HG03565 (cell line): ENCODE measurements at regions not wholly inside any gene's neighbourhood (a gene's known extent, or its start where the extent isn't known, plus 50 kb on each side); places are given as distances from the start of the nearest gene placed in this dataset.

Experiments
- ATAC-seq: cut with Tn5 transposase; IDR thresholded peaks from one replicate; pipeline ENCODE4 v1.9.1; 2021; ENCODE audit warnings: mild to moderate bottlenecking, moderate library complexity; ENCODE audit not compliant: unreplicated experiment

DNA sequence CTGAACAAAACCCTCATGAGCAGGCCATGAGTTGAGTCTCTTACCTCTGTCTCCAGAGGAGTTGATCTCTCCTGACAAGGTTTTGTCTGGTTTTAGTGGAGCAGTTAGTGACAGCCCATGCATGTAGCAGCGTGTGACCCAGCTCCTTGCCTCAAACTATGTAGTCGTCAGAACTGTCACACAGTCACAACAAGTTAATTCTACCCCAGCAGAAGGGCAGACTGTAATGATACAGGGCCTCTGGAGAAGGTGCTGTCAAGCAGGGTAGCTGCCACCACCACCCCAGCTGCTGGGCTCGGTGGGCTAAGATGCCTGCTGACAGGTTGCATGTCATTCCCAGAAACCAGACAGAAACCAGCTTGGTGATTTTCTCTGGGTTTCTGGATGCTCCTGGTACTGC, 194.5 kb downstream of the PSAT1 start:
- ATAC-seq = no peak

DNA sequence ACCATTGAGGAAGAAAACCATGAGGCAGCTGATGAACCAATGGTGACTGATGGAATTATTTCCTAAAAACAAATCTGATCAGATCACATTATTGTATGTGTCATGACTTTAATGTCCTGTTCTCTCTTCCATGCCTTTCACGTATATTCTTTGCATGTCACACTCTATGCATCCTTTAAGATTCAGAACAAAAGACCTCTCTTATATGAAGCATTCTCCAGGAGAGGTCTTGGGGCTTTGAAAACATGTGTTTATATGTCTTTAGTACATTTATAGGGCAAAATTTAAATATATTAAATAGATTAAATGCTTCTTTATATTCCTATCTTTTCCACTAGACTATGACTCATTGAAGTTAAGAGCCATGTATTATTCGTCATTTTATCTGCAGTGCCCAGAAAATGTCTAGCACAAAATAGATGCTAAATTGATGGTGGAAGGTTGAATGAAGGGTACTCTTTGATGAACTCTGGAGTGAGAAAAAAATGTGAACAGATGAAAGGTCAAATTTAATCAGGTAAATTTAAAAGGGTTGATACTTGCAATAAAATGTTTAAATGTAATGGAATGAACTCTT, 196.3 kb downstream of the PSAT1 start:
- no peak for ATAC-seq

DNA sequence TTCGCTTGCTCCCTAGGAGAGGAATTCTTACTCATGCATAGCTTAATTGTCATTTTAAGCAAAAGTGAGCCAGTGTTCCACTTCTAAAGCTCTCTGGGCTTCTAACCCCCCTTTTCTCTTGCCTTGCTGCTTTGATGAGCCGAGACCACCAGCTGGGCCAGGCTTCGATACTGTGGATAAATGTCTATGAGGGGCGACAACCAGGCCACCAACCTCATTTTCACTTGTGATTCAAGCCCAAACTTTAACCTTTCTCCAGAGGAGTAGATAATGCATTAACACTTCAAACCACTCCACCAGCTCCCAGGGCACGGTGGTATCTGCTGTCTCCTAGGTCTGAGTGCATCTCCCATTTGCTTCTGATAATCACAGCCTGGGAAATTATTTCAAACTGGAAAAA, 205.6 kb downstream of the PSAT1 start:
- no peak for ATAC-seq

DNA sequence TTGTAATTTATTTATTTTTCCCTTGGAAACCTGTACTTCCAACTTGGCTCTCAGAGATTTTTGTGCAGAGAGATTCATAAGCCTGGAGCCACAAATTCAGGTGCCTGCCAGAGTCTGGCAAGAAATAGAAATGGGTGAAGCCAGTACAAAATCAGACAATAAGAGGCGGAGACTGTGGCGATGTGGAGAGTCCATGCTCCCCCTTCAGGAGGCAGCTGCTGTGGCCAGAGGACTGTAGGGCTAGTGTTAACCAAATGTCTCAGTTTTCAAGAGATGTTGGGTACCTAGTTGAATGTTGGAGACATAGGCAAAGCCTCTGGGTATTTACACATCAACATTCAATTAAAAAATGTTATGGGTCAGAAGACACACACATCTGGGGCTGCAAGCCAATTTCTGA, 208.6 kb downstream of the PSAT1 start:
- ATAC-seq = no peak

DNA sequence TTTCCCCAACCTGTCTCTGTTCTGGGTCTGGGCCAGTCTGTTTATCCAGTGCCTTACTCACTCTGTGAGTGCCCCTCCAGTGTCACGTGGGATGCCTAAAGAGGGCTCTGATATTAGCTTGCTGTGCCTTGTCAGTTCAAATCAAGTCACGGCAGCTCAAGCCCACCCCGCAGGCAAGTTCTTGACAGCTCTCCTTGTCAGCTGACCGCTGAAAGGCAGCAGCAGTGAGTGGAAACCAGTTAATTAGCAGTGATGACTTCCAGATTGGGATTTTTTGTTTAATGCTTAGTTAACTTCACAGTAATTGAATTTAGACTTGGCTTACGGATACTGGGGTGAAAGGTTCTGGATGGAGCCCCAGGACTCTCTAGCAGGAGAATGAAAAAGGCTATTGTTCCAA, 210.1 kb downstream of the PSAT1 start:
- no peak for ATAC-seq

DNA sequence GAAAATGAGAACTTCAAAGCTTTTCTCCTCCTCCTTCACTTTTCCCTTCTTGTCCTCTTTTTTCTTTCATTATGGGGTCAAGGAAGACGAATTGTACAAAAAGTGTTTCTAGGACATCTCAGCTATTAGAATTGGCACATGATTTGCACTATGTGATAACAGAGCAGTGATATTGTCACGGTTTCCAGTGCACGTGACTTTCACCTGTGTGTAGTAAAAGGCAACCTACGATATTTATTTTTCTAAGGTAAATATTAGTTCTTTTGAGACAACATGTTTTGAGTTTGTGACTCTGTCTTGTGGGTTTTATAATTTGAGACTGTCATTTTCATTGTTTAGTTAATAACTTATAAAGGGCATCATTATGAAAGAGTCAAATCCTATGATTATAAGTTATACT, 213.1 kb downstream of the PSAT1 start:
- ATAC-seq = no peak

DNA sequence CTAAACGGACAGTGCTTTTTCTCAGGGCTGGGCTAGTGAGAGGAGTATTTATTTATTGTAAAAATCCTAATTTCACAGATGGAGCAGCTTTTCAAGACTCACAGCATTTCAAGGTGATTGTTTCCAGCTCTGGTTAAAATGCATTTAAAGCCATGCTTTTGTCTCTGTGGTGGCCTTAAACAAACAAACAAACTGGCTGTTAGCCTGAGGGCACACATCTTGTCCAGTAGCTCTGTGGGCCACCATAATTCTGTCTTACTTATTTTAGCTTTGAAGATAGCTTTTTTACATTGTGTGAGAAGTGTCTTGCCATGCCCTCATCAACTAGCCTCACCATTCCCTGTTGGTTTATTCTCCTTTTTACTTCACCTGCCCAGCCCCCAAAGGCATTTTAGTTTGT, 218.2 kb downstream of the PSAT1 start:
- no peak for ATAC-seq

DNA sequence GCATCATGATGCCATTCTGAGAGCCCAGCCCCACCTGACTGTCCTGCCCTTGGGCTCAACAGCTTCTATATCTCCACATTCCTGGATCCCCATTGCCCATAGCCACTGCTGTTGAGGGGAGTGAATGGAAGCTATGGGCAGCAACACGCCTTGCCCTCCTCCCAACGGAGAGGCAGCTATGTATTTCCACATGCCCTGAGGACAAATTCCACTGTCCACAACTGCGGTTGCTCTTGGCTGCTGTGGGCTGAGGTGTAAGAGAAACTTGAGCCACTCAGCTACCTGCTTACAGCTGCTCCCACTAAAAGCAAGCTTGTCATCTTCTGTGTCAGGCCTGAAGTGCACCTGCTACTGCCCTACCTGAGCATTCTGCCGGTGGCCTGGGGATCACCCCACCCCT, 222.9 kb downstream of the PSAT1 start:
- ATAC-seq = no peak

DNA sequence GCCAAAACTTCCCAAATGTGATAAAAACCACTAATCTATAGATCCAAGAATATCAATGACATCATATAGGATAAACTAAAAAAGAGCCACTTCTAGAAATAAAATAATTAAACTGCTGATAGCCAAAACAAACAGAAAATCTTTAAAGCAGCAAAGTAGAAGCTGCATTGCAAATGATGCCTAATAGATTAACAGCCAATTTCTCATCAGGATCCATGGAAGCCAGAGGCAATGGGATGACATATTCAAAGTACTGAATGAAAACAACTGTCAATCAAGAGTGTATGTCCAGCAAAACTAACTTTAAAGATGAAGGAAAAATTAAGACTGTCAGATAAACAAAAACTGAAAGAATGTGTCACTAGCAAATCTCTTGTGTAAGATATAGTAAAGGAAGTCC, 224.8 kb downstream of the PSAT1 start:
- ATAC-seq = no peak

DNA sequence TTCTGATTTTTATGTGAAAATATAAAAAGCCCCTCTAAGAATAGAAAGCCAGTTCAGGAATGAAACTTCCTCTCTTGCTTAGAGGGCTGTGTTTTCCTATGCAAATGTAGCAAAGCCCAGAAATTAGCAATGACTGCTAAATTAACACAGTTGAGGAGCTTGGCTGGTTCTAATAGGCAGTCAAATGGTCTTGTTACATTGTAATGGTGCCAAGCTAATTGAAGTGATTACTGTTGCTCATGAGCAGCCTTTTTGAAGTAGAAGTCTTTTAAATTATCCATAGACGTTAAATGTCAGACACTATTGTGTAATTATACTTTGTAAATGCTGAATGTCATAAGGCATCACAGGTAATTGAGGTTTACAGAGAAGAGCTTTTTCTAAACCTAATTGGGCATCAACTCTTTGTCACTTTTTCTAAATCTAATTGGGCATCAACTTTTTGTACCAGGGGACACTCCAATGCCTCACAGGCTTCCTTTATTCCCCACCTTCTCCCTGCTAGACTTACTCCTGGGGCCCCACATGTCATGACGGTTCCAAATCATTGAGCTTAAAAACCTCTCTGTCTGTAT, 229.1 kb downstream of the PSAT1 start:
- no peak for ATAC-seq

DNA sequence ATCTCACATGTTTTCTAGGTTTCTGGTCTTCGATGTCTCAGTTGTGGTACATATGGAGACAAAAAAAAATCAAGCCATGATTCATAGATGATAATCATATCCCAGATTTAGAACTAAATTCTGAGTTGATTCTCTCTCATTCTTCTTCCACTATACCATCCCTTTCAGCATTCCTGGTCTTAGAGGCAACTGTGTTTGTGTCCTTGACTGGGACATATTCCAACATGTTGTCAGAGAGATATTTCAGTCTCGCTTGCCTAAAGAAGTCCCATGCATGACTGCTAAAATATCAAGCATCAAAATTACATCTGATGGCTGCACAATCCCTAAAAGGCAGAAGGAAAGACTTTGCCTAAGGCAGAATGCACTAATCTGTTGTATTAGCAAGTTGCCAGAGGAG, 236.6 kb downstream of the PSAT1 start:
- ATAC-seq = no peak

DNA sequence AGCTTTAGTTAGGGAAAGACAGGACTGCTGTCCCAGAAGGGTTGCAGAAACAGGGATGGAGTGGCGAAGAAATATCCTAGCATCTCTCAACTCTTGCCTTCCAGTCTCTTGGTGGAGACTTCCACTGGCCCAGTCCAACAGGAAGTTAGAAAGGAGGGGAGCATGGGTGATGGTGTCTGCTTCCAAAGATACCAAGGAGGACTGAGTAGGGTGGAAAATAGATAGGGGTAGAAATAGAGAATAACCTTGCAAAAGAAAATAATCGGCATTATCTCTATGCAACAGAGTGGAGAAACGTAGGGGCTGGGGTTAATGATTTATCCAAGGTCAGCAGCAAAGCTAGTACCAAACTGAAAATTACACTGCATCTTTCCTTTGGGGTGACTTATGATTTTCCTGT, 242.3 kb downstream of the PSAT1 start:
- ATAC-seq = no peak

DNA sequence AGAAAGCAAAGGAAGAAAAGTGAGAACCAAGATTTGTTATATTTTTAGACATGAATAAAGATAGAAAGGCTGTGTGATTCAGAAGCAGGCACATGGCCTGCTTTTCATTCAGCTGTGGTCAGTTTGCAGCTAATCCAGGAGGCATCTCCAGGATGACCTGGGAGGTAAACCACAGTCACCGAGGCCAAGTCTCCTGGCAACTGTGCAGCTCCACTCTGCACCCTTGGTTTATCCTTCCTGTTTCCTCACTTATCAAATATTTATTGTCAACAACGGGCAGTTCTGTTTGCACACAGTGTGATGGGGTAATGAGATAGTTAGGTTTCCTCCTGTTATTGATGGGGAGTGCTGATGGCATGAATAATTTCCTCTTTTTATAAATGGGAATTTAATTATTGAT, 243.0 kb downstream of the PSAT1 start:
- no peak for ATAC-seq

DNA sequence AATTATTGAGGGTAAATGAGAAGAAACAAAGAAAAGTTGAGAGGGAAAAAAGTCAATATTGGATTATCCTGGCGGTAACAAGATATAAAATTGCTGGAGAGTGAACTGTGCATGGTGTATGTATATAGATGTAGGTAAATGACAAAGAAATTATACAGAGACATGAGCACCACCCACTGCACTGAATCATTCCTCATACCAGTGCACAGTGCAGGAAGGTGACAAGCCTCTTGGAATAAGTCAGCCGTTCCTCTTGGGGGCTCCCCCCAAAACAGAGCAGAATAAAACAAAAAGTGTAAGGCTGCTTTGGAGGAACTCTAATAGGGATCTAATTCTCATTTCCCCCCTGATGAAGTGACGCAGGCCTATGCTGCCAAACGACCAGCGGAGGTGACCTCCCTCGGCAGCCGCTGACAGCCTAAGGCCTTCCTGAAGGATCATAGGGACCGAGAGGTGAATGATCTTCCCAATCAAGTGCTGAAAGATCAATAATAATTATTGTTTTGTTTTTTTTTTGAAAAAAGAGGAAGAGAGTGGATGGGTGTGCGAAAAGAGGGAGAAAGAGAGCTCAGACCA, 245.0 kb downstream of the PSAT1 start:
- ATAC-seq = no peak

DNA sequence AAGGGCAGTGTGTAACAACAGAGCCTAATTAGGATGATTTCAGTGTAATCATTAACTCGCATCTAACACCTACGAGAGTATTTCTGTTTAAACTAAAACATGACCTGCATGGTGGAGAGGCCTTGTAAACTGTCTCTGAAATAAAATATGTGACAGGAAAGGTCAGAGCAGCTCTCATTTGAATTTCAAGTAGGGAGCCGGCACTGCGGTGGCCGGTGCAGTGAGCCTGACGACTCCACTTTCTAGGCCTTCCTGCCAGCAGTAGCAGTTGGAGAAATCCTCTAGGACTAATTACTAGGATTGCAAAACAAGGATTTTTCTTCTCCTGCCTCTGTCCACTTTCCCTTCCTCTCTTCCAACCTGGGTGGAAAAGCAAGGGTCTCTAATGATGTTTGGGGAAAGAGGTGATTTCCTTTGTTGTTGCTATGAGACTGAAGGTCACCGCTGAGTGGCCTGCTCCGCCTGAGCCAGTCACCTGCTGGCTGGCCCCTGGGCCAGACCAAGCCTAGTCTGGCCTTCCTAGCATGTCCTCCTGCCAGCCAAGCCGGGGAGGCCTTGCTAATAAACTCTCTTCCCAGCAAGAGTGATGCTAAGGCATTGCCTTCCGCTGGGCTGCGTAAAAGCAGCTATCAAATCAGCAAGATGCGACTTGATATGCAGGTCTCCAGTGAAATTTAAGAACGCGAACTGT, 245.7 kb downstream of the PSAT1 start:
- ATAC-seq = no peak

DNA sequence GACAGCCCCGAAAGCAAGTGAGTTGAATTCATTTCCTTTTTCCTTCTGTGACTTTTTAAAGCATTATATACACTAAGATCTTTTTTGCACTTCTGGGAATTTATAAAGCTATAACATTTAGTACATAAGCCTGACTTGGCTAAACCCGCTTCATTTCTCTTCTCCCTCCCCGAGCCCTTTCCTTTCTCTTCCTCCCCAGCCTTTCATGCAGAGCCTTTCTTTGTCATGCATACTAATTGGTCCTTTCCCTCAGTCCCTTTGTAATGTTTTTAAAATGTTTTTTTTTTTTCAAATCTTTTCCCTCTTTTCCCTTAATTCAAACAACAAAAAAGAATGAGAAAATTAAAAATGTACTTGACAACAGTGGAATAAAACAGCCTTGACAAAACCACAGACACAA, 246.4 kb downstream of the PSAT1 start:
- no peak for ATAC-seq

DNA sequence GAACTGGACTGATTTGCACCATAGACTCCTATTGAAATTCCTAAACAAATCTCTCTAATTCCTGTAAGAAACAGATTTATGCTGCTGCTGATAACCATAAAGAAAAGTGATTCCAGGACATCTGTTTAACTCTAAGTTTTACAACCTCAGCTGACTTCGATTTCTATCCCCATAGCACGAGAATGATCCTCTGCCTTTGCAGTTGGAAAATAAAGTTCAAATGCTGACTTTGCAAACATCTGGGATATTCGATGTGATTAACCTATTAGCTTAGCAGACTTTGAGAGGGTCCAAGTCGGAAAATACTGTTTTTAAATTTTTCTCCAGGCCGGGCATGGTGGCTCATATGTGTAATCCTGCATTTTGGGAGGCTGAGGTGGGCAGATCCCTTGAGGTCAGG, 247.3 kb downstream of the PSAT1 start:
- no peak for ATAC-seq

DNA sequence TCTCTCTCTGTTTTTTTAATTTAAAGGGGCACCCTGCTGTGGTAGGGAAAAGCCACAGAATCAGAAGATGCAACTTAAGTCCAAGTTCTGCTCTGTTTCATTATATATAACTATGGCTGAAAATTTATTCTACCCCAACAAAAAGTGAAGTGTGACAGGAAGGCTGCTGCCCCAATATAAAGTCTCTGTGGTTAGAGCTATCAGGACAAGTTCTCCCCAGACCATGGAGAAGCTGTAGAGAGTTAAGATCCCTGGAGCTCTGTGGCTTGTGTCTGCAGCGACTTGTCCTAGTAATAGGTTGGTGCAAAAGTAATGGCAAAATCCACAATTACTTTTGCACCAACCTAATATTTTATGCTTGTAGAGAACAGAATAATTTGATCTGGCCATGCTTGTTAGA, 250.9 kb downstream of the PSAT1 start:
- no peak for ATAC-seq

DNA sequence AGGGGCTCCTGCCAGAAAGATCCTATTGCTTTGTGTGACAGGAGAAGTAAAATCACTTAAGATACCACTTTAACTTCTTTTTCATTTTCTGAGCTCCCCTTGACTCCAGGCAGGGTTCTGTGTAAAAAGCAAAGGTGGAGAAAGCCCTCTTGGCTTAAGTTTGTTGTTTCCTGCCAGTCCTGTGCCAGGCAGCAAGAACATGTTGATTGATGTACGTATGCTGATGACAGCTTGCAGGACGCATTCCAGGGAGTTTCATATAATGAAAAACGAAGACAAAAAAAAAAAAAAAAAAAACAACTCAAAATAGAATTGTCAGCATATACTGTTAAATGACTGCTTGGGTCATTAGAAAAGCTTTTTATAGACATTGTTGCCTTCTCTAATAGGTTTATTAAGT, 251.7 kb downstream of the PSAT1 start:
- no peak for ATAC-seq

DNA sequence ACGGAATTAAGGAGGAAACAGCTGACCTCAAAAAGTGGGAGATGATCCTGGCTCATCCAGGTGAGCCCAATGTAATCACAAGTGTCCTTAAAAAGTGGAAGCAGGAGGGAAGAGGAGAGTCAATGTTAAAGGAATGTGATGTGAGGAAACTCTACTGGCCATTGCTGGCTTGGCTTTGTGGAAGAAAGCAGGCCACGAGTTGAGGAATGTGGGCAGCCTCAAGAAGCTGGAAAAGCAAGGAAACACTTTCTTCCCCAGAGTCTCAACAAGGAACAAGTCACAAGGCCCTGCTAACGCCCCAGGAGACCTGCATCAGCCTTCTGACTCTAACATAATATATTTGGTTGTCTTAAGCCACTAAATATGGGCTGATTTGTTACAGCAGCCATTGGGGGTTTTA, 252.8 kb downstream of the PSAT1 start:
- ATAC-seq = no peak

DNA sequence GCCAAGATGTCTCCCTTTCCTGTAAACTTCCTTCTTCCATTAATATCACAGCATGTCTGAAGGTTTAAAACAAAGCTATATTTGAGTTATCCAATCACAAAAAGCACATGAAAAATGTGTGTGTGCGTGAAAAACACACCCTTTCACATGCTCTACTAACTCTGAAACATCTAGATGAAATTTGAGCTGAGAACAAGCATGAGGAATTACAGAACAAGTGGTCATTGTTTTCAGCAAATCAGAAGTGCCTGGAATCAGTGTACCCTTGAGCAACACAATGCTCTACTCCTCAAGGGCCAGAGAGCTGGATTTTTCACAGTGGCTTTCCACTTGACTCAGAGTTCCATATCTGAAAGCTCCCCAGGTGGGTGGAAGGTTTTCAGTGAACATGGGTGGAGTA, 255.9 kb downstream of the PSAT1 start:
- ATAC-seq = no peak

DNA sequence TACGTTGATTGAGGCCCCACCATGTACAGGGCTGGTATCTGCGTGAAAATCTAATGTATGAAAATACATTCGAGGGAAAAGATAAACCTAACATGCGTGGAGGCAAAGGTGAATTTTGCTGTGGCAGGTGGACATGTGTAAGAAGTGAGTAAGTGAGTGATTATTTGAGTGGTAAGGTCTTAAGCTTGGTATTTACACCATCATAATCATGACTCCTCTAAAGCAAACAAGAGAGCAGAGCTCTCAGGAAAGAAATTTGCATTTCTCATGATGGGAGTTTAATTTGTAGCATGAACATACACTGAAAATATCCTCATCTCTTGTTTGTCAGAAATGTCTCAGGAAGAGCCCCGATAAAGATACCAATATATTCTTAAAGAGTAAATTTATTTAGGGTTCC, 260.6 kb downstream of the PSAT1 start:
- ATAC-seq = no peak
